Pons (tissue), 1 donor: ENCODE measurements at regions not wholly inside any gene's neighbourhood (a gene's known extent, or its start where the extent isn't known, plus 50 kb on each side); places are given as distances from the start of the nearest gene placed in this dataset.
A peak's percentile ranks its signal among the peaks of the same experiment; 100 is the strongest.
"Not testable (repeated sequence)": the region's sequence is repeated elsewhere in the genome, so short reads cannot be mapped to it uniquely, and the experiment has no call there.

Experiments used
- DNase-seq: peaks from one replicate; pipeline ENCODE4 v3.0.0-alpha.2; 2016; ENCODE audit warnings: low spot score

DNA sequence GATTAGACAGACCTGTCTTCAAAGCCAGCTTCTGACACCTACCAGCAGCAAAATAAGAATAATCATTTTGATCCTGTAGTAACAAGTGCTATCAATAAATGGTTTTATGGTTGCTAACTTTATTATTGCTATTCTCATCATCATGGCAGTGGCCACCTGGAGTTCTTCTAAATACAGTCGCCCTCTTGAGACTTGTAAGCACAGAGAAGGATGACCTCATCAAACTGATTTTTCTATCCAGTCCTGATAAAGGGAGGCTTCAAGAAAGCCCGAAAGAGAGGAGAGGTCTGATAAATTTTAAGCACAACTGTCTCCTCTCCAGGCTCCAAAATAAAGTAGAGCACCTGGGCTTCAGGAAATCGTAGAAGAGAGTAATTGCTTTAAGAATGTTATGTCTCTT, 286.4 kb downstream of the USP46 start:
- no peak for DNase-seq

DNA sequence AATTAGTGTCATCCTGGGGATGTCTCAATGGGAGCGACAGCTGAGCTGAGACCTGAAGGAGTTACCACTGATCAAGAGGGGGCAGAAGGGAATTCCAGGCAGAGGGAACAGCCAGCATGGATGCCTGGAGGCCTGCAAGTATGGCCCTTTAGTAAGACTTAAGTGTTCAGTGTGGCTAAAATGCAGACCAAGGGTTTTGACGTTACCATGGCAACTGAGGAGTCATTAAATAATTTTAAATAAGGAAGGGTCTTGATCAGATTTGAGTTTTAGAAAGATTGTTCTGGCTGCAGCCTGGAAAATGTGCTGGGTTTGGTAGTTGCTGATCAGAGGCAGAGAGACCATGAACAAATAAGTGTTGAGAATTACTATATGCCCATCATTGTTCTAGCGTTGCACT, 285.5 kb downstream of the USP46 start:
- DNase-seq: no peak

DNA sequence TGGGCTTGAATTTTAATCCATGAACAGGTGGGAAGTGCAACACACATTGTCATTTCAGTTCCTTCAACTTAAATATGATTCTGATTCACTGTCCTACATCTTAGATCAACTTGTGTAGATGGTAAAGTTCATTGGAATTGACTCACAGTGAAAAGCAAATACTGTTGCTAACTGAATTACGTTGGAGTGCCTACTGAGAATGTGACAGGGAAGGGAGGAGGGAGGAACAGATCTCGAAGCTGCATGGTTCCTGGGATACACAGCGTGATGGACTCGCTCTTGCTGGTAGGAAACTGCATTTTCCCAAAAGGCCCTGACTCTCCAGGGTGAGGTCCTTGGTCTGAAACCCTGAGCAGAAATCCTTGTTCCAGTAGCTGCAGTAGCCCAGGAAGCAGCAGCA, 284.2 kb downstream of the USP46 start:
- DNase-seq: no peak

DNA sequence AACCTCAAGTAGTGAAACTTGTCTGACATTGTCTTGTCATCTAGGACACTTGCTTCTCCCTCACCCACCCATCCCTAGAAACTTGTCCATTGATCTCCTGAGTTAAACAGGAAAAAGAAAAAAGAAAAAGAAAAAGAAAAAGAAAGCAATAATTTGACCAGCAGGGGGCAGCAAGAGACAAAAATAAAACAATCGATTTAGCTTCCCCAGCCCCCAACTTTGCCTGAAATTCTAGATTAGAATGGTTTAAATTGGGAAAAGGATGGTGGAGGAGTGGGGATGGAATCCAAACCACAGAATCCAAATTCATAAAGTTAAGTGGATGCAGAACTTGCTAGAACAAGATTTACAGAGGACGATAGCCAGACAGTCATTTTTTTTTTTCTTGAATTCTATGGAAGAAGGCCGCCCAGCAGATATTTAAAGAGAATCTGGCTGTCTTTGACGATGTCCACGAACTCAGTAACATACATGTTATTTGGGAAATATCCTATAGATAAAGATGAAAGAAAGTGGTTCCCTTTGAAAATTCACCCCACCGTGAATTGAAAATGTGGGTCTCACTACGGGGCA, 282.9 kb downstream of the USP46 start:
- DNase-seq: peak; percentile 70

DNA sequence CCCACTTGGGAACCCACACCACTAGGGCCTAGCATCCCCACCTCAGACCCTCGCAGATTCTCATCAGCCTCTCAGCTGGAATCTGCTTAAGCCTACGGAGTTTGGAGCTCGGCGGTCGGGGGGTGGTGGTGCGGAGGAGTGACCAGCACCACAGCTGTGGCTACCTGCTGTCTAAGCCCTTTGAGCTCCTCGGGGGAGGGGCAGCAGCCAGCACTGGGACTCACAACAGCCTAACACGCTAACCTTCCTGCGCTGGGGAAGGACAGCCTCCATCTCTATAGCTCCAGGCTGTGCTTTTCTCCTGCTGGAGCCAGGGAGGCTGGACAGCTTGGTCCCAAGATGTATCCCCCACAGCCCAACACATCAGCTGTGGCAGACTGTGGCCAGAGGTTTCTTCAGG, 281.5 kb downstream of the USP46 start:
- no peak for DNase-seq

DNA sequence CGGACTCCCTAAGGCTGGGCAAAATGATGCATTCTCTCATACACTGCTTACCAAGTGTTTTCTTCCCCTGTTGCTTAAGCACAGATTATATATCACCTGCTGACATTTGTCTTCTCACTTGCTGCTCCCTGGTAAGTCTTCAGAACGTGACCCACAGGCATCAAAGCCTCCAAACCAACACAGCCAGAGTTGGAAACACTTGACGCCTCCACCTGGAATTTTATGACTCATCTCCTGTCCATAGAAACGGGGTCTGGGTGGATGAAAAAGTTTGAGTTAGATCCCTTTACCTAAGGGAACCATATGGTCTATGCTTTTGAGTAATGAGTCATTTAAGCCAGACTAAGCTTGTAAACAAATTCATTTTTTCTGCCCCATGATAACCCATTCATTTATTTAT, 251.6 kb downstream of the USP46 start:
- DNase-seq: no peak

DNA sequence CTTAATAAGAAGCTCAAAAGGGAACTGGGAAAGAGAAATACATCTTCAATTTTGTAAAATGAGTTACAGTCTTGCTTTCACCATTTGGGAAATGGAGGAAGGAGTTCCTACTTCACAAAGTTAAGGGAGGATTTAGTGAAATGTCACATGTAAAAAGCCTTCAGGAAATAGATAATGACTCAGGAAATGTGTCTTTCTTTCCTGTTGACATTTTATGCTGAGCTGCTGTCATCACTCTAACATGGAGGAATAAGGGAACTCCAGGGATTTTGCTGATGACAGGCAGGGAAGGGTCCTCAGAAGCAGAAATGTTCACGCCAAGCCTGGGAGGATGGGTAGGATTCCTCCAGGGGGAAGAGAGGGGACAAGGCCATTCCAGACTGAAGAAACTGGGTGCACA, 251.1 kb downstream of the USP46 start:
- DNase-seq: no peak

DNA sequence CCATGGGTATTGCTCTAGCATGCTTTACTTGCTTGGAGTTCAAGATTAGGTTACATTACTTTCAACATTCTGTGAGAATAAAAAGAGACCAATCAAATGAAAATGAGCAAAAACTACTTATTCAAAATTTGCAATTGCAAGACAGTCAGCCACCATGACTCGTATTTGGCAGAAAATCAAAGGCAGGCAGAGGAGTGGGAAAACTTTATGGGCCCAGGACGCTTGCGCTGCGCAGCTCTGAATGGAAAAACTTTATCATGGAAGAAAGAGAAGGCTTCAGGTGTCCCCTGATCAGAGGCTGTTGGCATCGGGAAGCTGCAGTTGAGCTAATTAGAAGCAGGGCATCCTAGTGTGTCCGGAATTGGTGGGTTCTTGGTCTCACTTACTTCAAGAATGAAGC, 250.6 kb downstream of the USP46 start:
- no peak for DNase-seq

DNA sequence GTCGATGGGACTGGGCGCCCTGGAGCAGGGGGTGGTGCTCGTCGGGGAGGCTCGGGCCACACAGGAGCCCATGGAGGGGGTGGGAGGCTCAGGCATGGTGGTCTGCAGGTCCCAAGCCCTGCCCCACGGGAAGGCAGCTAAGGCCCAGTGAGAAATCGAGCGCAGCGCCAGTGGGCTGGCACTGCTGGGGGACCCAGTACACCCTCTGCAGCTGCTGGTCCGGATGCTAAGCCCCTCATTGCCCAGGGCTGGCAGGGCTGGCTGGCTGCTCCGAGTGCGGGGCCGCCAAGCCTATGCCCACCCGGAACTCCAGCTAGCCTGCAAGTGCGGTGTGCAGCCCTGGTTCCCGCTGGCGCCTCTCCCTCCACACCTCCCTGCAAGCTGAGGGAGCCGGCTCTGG, 249.3 kb downstream of the USP46 start:
- not testable (repeated sequence) for DNase-seq

DNA sequence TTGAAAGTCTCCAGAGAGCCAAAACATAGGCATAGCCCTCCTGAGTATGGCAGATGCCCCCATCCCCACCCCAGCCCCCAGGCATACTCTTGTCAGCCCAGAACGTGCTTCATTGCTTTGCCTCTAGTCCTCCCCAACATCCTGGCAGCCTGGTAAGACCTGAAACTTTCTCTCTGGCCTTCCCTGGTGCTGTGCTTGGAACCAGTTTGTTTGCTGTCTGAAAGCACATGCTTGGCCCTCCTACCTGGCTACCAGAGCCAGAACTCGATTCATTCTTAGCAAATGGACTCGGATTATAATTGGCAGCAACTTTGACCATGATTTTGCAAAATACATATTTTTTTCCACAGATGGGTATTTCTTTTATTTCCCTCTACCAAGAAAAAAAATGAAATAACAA, 248.1 kb downstream of the USP46 start:
- no peak for DNase-seq

DNA sequence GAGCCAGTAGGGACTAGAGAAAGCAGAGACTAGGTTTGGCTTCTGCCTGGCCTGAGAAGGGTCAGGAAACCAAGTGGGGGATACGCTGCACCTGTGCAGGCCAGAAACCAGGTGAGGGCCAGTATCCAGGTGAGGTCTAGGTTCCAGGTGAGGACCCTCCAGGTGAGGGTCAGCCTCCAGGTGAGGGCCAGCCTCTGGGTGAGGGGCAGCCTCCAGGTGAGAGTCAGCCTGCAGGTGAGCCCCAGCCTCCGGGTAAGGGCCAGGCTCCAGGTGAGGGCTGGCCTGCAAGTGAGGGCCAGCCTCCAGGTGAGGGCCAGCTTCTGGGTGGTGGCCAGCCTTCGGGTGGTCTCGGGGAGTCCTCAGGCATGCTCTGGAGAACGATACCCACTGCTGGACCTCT, 238.8 kb downstream of the USP46 start:
- DNase-seq: no peak

DNA sequence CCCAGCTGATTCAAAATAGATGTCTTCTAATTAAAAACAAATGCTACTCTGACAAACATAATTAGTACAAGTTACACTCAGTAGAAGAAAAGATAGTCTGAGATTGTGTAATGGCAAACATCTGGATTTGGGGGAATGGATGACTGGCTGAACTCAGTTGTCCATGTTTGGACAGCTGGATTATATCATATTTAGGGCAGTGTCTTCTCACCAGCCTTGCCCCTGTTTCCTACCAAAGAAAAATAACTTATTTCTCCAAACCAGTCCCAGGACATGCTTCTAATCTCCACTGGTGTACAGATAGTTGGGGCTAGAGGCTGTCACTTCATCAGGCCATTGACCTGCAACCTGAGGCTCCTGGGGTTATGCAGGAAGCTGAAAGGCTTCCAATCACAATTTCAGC, 237.3 kb downstream of the USP46 start:
- DNase-seq: no peak

DNA sequence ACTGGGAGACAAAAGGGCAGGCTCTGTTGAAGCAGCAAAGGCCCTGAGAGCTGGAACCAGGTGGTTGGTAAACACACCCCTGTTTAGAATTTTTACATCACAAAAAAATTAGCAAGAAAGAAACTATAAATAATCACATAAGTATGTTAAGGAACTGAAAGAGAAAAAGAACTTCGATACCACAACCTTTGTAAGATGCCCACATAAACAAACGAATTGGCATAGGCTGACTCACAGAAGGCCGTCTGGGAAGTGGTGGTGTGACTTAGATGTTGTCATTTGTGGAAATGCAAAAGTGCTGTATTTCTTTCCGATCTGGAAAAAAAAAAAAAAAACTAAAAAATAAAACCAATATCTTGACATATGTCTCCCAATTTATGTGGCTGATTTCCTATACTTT, 235.1 kb downstream of the USP46 start:
- no peak for DNase-seq

DNA sequence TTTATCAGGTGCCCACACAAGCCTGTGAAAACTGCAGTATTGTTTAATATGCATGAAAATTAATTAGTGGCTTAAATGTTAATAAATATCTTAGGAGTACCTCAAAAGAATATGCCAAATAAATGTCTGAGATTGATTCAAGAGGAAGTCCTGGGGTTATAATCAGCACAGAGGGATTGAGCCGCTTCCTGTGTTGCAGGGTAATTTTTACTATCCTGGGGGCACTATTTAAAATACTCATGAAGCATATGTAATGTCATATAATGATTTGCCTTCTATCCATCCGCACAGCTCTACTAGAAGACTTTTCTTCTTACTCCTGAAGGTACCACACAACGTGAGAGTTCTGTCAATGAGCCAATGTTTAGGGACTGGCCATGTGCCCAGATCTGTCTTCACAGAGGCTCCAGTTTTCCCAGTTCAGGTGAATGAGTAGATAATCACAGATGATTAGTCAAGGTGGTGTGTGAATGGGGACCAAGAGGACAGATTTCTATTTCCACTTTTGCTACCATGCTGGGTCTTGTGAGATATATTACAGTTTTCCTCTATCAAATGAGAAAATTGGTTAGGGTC, 233.3 kb downstream of the USP46 start:
- DNase-seq: no peak

DNA sequence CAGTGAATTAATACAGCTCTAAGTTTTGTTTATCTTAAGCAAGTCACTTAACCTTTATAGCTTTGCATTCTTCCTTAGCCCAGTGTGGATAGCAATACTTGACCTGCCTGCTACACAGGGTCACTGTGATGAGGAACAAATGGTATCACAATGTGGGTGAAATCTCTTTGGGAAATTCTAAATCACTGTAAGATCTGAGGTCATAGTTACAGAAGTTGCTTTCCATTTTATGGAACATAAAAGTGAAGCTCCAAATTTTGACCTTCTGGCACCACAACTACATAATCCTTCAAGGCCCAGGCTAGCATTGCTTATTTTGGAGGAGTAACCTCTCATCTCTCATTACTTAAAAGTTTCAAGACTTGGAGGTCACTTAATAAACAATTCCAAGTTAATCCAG, 227.7 kb downstream of the USP46 start:
- no peak for DNase-seq

DNA sequence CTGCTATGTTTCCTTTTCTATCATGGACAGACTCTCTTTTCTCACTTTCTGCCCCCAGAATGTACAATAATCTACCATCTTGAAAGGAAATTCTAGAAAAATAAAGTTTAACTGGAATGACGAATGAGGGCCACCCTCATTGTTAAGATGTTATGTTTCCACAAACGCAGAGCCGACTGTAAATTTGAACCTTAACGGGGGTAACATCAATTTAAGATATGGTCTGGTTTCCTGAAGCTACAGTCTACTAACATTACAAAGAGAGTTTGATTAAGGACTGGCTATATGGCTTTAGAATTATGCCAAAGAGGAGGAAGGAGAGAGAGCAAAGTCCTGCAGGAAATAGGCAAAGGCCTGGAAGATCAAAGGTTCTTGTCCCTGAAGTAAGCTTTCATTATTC, 227.2 kb downstream of the USP46 start:
- no peak for DNase-seq

DNA sequence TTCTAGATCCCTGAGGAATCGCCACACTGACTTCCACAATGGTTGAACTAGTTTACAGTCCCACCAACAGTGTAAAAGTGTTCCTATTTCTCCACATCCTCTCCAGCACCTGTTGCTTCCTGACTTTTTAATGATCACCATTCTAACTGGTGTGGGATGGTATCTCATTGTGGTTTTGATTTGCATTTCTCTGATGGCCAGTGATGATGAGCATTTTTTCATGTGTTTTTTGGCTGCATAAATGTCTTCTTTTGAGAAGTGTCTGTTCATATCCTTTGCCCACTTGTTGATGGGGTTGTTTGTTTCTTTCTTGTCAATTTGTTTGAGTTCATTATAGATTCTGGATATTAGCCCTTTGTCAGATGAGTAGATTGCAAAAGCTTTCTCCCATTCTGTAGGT, 216.6 kb downstream of the USP46 start:
- DNase-seq: not testable (repeated sequence)

DNA sequence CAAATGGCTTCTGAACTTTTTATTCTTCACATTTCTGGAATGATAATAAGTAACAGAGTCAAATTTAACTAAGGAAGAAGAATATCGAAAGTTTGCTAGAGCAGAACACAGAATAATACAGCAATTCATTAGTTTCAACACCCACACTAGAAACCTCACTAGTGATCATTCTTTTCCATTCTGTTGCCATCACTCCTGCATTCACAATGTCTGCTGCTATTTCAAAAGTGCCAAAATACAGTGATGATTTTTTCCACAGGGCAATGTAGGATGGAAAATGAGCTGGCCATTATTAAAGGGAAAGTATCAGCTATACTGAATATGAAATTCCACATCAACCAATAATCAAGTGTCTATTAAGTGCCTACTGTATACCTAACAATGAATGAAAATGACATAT, 186.7 kb downstream of the USP46 start:
- DNase-seq: no peak

DNA sequence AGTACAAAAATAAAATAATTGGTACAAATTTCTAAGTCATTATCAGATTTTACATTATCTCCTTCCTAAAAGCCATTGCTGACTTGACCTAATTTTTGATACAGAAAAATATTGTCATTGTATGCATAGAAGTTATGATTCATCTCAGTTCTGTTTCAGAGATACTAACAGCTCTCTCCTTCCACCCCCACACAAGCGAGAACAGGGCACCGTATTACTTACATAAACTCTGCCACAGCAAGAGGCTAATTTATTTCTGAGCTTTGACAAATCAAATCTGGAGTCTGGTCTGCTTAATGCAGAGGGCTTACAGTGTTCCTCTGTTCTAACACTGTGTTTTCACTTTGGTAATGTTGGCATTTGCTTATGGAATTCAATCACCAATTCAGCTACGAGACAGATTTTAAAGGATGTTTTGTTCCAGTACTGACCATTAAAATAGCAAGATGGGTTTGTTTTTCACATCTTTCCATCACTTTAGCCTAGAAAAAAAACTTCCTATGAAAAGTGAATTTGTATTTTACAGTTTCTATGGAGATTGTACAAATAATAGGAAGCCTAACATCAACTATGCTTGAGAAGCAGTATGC, 181.8 kb downstream of the USP46 start:
- no peak for DNase-seq

DNA sequence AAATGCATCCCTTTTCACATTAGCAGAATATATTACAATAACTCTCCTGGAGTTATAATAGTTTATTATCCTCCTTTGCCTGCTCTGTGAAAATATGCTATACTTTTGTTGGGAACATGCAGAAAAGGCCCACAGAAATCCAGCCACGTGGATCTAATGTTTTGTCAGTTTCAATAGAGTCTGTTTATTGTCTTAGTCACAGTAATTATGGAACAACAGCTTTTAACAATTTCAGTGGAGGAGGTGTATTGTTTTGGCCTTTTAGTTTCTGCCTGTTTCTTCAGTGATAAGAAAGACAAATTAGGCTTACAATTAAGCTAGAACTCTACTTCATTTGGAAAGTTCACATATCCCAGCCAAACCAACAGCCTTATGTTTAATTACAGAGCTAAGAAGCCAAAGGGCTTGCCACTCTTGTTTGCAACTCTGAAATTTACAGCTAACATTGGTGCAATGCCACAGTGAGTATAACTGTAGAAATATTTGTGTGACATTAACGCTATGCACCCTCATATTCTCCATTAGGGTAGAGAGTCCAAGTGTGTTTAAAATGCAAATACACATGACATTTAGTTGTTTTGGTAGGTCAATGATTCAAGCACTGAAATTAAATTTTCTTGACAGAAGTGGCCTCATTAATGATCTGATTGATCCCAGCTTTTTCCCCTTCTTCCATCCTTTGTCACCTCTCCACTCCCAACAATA, 175.8 kb downstream of the USP46 start:
- DNase-seq: no peak

DNA sequence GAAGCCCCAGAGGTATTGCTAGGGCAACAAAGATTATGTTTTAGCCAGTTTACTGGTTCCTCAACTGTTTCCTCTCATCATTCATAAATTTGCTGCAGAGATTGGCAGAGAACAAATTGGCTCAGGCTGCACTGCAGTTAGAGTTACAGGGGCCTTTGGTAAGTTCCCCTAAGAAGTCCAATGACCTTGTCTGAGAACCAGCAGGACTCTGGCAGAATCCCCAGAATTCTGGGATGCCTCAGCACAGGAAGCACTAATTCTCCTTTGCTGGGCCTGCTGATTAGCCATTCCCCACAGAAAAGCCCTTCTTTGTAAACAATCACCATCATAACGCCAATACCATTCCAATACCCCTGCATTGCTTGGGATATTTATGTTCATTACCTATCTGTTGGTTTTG, 151.3 kb downstream of the USP46 start:
- DNase-seq: peak; percentile 42

DNA sequence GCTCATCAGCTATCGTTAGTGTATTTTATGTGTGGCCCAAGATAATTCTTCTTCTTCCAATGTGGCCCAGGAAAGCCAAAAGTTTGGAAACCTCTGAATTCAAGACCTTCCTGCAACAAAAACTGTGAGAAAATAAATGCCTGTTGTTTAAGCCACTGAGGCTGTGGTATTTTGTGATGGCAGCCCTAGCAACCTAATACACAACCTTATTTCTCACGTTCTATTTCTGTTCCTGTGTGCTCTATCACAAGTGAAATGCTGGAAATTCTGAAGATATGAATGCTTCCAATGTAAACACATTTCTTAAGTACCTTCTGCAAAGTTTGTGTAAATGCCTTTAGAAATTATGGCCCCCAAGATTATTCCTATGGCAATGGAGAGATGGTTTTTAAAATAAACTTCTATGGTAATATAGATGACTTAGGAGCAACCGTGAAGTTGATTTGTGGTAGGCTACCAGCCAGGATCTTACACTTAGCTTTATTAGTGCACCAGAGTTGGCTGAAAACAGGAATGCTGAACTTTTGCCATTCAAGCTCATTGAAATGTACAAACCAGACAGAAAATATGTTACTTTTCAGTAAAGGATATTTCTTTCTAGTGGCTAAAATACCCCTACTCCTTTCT, 148.0 kb downstream of the USP46 start:
- no peak for DNase-seq

DNA sequence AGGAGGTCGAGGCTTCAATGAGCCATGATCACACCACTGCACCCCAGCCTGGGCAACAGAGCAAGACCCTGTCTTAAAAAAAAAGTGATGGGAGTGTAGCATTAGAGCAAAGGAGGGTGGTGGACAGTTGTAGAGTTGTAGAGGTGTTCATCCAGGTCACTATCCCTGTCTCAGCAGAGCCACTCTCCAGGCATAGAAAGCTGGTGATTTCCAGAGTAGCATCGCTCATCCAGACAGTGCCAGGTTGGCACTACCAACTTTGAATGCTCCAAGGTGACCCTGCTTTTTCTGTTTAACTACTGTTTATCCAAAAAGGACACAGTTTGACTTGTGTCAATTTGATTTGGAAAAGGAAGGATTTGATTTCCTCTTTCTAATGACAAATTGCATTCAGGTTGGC, 147.3 kb downstream of the USP46 start:
- DNase-seq: no peak
